ENCODE measurements at regions not wholly inside any gene's neighbourhood (a gene's known extent, or its start where the extent isn't known, plus 50 kb on each side); places are given as distances from the start of the nearest gene placed in this dataset.
A peak's percentile ranks its signal among the peaks of the same experiment; 100 is the strongest.

- Histone ChIP-seq H2AFZ (ENCODE audit: low read length) (no peak overlapping the region), H3K27ac (ENCODE audit: insufficient read depth, low read length) (no peak overlapping the region), H3K4me2 (ENCODE audit: extremely low read depth, insufficient read depth, low read length) (no peak overlapping the region), H3K36me3 (ENCODE audit: control insufficient read depth, insufficient read depth, low read length) (no peaks in the 10 kb centered on the region), H3K27me3 (ENCODE audit: control insufficient read depth, insufficient read depth, low read length) (no peaks in the 10 kb centered on the region), H3K9me3 (ENCODE audit: control insufficient read depth, insufficient read depth, low read depth, low read length) (no peaks in the 10 kb centered on the region), H3K4me1 (ENCODE audit: control insufficient read depth, extremely low read depth, insufficient read depth, low read length) (no peaks in the 10 kb centered on the region), H4K20me1 (ENCODE audit: control insufficient read depth, extremely low read depth, insufficient read depth, low read length) (no peaks in the 10 kb centered on the region), H3K79me2 (ENCODE audit: control insufficient read depth, insufficient read depth, low read length) (no peaks in the 10 kb centered on the region), H3K9ac (ENCODE audit: insufficient read depth, low read length) (no peak overlapping the region), H3K4me3 (replicated peaks in 1 of 4; ENCODE audit: control extremely low read depth in 1 of 4, insufficient read depth in 1 of 4, low read depth in 3 of 4, low read length in 4 of 4) (no peak overlapping the region)
- DNase-seq (ENCODE audit: low read depth in 2 of 2): no peak
- TF ChIP-seq EZH2 (IDR thresholded peaks at IDR 0.05; ENCODE audit: low read length, missing control alignments) (no peak), CTCF (conservative IDR thresholded peaks at IDR 0.05 in 1 of 2, IDR thresholded peaks at IDR 0.05 in 1 of 2; ENCODE audit: low read depth in 1 of 2, low read length in 2 of 2) (no peak)
Observed at GRCh38 chr6:159464816-159465215, 228.2 kb downstream of the SOD2 start.

GRCh38 chr6:159463119-159463829 lies 229.8 kb downstream of the SOD2 start:
- Histone ChIP-seq H3K79me2 (ENCODE audit: control insufficient read depth, insufficient read depth, low read length) (no peaks in the 10 kb centered on the region), H3K4me2 (ENCODE audit: extremely low read depth, insufficient read depth, low read length) (no peak overlapping the region), H3K27ac (ENCODE audit: insufficient read depth, low read length) (no peak overlapping the region), H3K4me1 (ENCODE audit: control insufficient read depth, extremely low read depth, insufficient read depth, low read length) (no peaks in the 10 kb centered on the region), H3K9ac (ENCODE audit: insufficient read depth, low read length) (no peak overlapping the region), H4K20me1 (ENCODE audit: control insufficient read depth, extremely low read depth, insufficient read depth, low read length) (no peaks in the 10 kb centered on the region), H3K36me3 (ENCODE audit: control insufficient read depth, insufficient read depth, low read length) (no peaks in the 10 kb centered on the region), H2AFZ (ENCODE audit: low read length) (no peak overlapping the region), H3K9me3 (ENCODE audit: control insufficient read depth, insufficient read depth, low read depth, low read length) (no peaks in the 10 kb centered on the region), H3K4me3 (replicated peaks in 1 of 4; ENCODE audit: control extremely low read depth in 1 of 4, insufficient read depth in 1 of 4, low read depth in 3 of 4, low read length in 4 of 4) (no peak overlapping the region), H3K27me3 (ENCODE audit: control insufficient read depth, insufficient read depth, low read length) (no peaks in the 10 kb centered on the region)
- TF ChIP-seq EZH2 (IDR thresholded peaks at IDR 0.05; ENCODE audit: low read length, missing control alignments) (no peak), CTCF (conservative IDR thresholded peaks at IDR 0.05 in 1 of 2, IDR thresholded peaks at IDR 0.05 in 1 of 2; ENCODE audit: low read depth in 1 of 2, low read length in 2 of 2) (peak; percentile 13 to 17)
- DNase-seq (ENCODE audit: low read depth in 2 of 2): peak in 1 of 2 donors; percentile 6

GRCh38 chr6:159462431-159462830 lies 230.6 kb downstream of the SOD2 start:
- Histone ChIP-seq H3K9ac (ENCODE audit: insufficient read depth, low read length) (no peak overlapping the region), H3K27ac (ENCODE audit: insufficient read depth, low read length) (no peak overlapping the region), H3K27me3 (ENCODE audit: control insufficient read depth, insufficient read depth, low read length) (no peaks in the 10 kb centered on the region), H3K4me3 (replicated peaks in 1 of 4; ENCODE audit: control extremely low read depth in 1 of 4, insufficient read depth in 1 of 4, low read depth in 3 of 4, low read length in 4 of 4) (no peak overlapping the region), H3K79me2 (ENCODE audit: control insufficient read depth, insufficient read depth, low read length) (no peaks in the 10 kb centered on the region), H4K20me1 (ENCODE audit: control insufficient read depth, extremely low read depth, insufficient read depth, low read length) (no peaks in the 10 kb centered on the region), H3K9me3 (ENCODE audit: control insufficient read depth, insufficient read depth, low read depth, low read length) (no peaks in the 10 kb centered on the region), H3K4me2 (ENCODE audit: extremely low read depth, insufficient read depth, low read length) (no peak overlapping the region), H3K36me3 (ENCODE audit: control insufficient read depth, insufficient read depth, low read length) (no peaks in the 10 kb centered on the region), H3K4me1 (ENCODE audit: control insufficient read depth, extremely low read depth, insufficient read depth, low read length) (no peaks in the 10 kb centered on the region), H2AFZ (ENCODE audit: low read length) (no peak overlapping the region)
- DNase-seq (ENCODE audit: low read depth in 2 of 2): no peak
- TF ChIP-seq EZH2 (IDR thresholded peaks at IDR 0.05; ENCODE audit: low read length, missing control alignments) (no peak), CTCF (conservative IDR thresholded peaks at IDR 0.05 in 1 of 2, IDR thresholded peaks at IDR 0.05 in 1 of 2; ENCODE audit: low read depth in 1 of 2, low read length in 2 of 2) (no peak)
